Panc1 (cell line): ENCODE measurements at regions not wholly inside any gene's neighbourhood (a gene's known extent, or its start where the extent isn't known, plus 50 kb on each side); places are given as distances from the start of the nearest gene placed in this dataset.
"Not testable (repeated sequence)": the region's sequence is repeated elsewhere in the genome, so short reads cannot be mapped to it uniquely, and the experiment has no call there.

Experiments used
- ATAC-seq: fragments of 200-7000 bp; cut with Tn5 transposase; 2 replicates; pipeline ENCODE4 v1.9.1; 2020; ENCODE audit warnings: mild to moderate bottlenecking, moderate library complexity
- BruUV-seq: library from RNA; stranded (reverse); fragments of 400-500 nt; replicated peaks from 2 replicates; lab custom pipeline; 2021; lab: Mats Ljungman, UMichigan
- CTCF ChIA-PET: fragments of 300-600 bp; sonication (Branson Sonifier 250); formaldehyde crosslinking; loops from one replicate; lab custom pipeline; 2022; ENCODE audit warnings: antibody characterized with exemption; lab: Charles Lee
- POLR2A ChIA-PET: fragments of 300-600 bp; sonication (Branson Sonifier 250); formaldehyde crosslinking; loops from one replicate; lab custom pipeline; 2022; ENCODE audit warnings: antibody characterized with exemption; lab: Charles Lee
- DNase-seq: peaks from one replicate; pipeline ENCODE4 v3.0.0-alpha.2; 2010; ENCODE audit warnings: low read depth, low spot score
- H3K27ac ChIP-seq: 2 replicates; pipeline ENCODE4 v1.5.1; 2011; ENCODE audit warnings: mild to moderate bottlenecking, low read length, inconsistent platforms
- H3K27me3 ChIP-seq: fragments of 200-500 bp; sonication (Bioruptor generic); 2 replicates; pipeline ENCODE4 v1.6.0; 2014; ENCODE audit warnings: low read length, inconsistent platforms; ENCODE audit not compliant: control insufficient read depth, insufficient read depth
- H3K36me3 ChIP-seq: fragments of 200-500 bp; sonication (Bioruptor generic); 2 replicates; pipeline ENCODE4 v1.5.1; 2014; ENCODE audit warnings: inconsistent platforms, mild to moderate bottlenecking, low read length, moderate library complexity; ENCODE audit not compliant: control insufficient read depth, insufficient read depth
- H3K4me1 ChIP-seq: 2 replicates; pipeline ENCODE4 v1.5.1; 2011; ENCODE audit warnings: inconsistent platforms, mild to moderate bottlenecking, low read length, moderate library complexity; ENCODE audit not compliant: control insufficient read depth, insufficient read depth
- H3K4me3 ChIP-seq, 2 experiments: 2 replicates each; pipeline ENCODE4 v1.5.1; 2011 to 2012; ENCODE audit warnings: low read depth in 2 of 2, low read length in 2 of 2, mild to moderate bottlenecking in 2 of 2, inconsistent platforms in 1 of 2, moderate library complexity in 1 of 2
- H3K9me3 ChIP-seq: fragments of 200-500 bp; sonication (Bioruptor generic); 2 replicates; pipeline ENCODE4 v1.5.1; 2014; ENCODE audit warnings: low read depth, mild to moderate bottlenecking, inconsistent platforms, low read length, moderate library complexity; ENCODE audit not compliant: control insufficient read depth, insufficient read depth
- POLR2AphosphoS5 ChIP-seq: IDR thresholded peaks from 2 replicates; pipeline ENCODE4 v1.6.1; 2012; ENCODE audit warnings: mild to moderate bottlenecking, low read depth, low read length, moderate library complexity
- SIN3A ChIP-seq: IDR thresholded peaks from 2 replicates; pipeline ENCODE4 v1.6.1; 2012; ENCODE audit warnings: low read depth, mild to moderate bottlenecking, low read length, moderate library complexity, borderline replicate concordance; ENCODE audit not compliant: insufficient read depth
- TCF7L2 ChIP-seq: IDR thresholded peaks from 2 replicates; pipeline ENCODE4 v1.6.1; 2011; ENCODE audit warnings: mild to moderate bottlenecking, low read depth, low read length, inconsistent platforms
- in situ Hi-C: cut with HindIII; loops from 2 replicates; pipeline ENCODE4 v1.10.0; 2016; ENCODE audit warnings: low sequenced_read_pairs, low pct_unique_long_range_greater_than_20kb
- intact Hi-C: fragments of 100-400 bp; cut with micrococcal nuclease; formaldehyde crosslinking; loops from one replicate; pipeline ENCODE4 v1.10.0; 2022; ENCODE audit not compliant: unreplicated experiment
- TF ChIP-seq, protein P1 (sequence below): fragments of 450-650 bp; IDR thresholded peaks from 2 replicates; pipeline ENCODE4 v1.5.1; 2017; ENCODE audit warnings: mild to moderate bottlenecking
- TF ChIP-seq, protein P2 (sequence below), 2 experiments: IDR thresholded peaks; 2 replicates each; pipeline ENCODE4 v1.6.1; 2011 to 2012; ENCODE audit warnings: low read depth in 2 of 2, control low read depth in 1 of 2, low read length in 1 of 2, mild to moderate bottlenecking in 1 of 2, moderate library complexity in 1 of 2; ENCODE audit not compliant: insufficient read depth in 1 of 2

DNA sequence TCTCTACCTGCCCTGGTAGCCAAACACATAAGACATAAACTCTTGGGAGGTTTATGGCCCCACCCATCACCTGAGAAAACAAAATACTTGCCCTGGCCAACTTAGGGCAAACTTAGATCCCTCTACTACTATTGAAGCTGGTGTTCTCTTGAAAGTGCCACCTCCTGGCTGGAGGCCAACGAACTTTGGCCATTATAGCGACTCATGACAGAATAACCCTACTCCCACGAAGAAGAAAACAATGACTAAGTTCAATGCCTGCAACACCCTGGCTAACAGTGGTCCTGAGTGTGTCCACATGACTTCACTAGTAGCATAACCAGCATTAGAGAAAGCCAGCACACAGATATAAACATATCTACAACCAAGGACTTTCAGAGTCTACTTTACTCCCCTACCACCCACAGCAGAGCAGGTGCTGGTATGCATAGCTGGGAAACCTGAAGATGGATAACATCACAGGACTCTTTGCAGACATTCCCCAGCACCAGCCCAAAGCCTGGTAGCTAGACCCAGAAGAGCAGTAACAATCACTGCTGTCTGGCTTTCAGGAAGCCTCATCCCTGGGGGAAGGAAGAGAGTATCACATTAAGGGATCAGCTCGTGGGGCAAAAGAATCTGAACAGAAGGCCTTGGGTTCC lies 81.0 kb downstream of the SLC30A10 start:
- no peak for ATAC-seq
- CTCF ChIA-PET: no interaction called here

DNA sequence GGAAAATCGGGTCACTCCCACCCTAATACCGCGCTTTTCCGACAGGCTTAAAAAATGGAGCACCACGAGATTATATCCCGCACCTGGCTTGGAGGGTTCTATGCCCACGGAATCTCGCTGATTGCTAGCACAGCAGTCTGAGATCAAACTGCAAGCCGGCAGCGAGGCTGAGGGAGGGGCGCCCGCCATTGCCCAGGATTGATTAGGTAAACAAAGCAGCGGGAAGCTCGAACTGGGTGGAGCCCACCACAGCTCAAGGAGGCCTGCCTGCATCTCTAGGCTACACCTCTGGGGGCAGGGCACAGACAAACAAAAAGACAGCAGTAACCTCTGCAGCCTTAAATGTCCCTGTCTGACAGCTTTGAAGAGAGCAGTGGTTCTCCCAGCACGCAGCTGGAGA lies 88.8 kb downstream of the SLC30A10 start:
- H3K4me1 ChIP-seq, H3K27ac ChIP-seq, H3K36me3 ChIP-seq, in situ Hi-C loops, ATAC-seq, POLR2A ChIA-PET, BruUV-seq, DNase-seq, H3K9me3 ChIP-seq: not testable (repeated sequence)
- CTCF ChIA-PET: interaction anchor here (0.6 kb wide), 1 partner anchor 369 kb away, joined by 3 read pairs; no protein-coding TSS in a partner anchor
- peak overlapping the region; percentile 12 to 35 for H3K4me3 ChIP-seq
- intact Hi-C loops: loop anchor here (10.0 kb wide), 1 partner anchor 115 kb away; no protein-coding TSS in a partner anchor
- H3K27me3 ChIP-seq: peaks cover 19% of the 10 kb centered on the region

More for the DNA sequence above, 81.0 kb downstream of the SLC30A10 start:
- Histone ChIP-seq H3K27me3 (no peaks in the 10 kb centered on the region), H3K27ac (no peak overlapping the region), H3K36me3 (no peaks in the 10 kb centered on the region), H3K9me3 (no peaks in the 10 kb centered on the region), H3K4me1 (no peaks in the 10 kb centered on the region), H3K4me3 (no peak overlapping the region)
- in situ Hi-C loops: no loop called here
- no TSS peak for BruUV-seq
- intact Hi-C loops: no loop called here
- POLR2A ChIA-PET: no interaction called here
- no peak for DNase-seq
- no peak for TF ChIP-seq POLR2AphosphoS5
- no peak for TF ChIP-seq SIN3A
- TF ChIP-seq TCF7L2: no peak
- TF ChIP-seq, protein P1, sequence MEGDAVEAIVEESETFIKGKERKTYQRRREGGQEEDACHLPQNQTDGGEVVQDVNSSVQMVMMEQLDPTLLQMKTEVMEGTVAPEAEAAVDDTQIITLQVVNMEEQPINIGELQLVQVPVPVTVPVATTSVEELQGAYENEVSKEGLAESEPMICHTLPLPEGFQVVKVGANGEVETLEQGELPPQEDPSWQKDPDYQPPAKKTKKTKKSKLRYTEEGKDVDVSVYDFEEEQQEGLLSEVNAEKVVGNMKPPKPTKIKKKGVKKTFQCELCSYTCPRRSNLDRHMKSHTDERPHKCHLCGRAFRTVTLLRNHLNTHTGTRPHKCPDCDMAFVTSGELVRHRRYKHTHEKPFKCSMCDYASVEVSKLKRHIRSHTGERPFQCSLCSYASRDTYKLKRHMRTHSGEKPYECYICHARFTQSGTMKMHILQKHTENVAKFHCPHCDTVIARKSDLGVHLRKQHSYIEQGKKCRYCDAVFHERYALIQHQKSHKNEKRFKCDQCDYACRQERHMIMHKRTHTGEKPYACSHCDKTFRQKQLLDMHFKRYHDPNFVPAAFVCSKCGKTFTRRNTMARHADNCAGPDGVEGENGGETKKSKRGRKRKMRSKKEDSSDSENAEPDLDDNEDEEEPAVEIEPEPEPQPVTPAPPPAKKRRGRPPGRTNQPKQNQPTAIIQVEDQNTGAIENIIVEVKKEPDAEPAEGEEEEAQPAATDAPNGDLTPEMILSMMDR: no peak
- TF ChIP-seq, protein P2, sequence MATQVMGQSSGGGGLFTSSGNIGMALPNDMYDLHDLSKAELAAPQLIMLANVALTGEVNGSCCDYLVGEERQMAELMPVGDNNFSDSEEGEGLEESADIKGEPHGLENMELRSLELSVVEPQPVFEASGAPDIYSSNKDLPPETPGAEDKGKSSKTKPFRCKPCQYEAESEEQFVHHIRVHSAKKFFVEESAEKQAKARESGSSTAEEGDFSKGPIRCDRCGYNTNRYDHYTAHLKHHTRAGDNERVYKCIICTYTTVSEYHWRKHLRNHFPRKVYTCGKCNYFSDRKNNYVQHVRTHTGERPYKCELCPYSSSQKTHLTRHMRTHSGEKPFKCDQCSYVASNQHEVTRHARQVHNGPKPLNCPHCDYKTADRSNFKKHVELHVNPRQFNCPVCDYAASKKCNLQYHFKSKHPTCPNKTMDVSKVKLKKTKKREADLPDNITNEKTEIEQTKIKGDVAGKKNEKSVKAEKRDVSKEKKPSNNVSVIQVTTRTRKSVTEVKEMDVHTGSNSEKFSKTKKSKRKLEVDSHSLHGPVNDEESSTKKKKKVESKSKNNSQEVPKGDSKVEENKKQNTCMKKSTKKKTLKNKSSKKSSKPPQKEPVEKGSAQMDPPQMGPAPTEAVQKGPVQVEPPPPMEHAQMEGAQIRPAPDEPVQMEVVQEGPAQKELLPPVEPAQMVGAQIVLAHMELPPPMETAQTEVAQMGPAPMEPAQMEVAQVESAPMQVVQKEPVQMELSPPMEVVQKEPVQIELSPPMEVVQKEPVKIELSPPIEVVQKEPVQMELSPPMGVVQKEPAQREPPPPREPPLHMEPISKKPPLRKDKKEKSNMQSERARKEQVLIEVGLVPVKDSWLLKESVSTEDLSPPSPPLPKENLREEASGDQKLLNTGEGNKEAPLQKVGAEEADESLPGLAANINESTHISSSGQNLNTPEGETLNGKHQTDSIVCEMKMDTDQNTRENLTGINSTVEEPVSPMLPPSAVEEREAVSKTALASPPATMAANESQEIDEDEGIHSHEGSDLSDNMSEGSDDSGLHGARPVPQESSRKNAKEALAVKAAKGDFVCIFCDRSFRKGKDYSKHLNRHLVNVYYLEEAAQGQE (IDR thresholded peaks at IDR 0.05; ENCODE audit: insufficient read depth in 1 of 2, low read depth in 2 of 2, low read length in 1 of 2): no peak

DNA sequence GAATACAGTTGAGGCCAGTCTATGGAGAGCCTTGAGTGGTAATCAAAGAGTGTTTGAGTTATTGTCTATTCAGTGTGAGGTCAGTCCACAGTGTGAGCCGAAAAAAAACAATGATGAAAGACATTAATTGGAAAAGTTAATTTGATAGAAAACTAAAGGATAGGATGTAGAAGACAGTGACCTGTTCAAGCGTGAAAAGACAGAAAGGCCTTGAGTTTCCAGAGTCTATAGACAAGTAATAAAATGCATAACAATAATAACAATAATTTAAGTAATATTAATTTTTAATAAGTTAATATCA lies 90.4 kb downstream of the SLC30A10 start:
- intact Hi-C loops (loop anchor here (10.0 kb wide), 1 partner anchor 117 kb away; no protein-coding TSS in a partner anchor), in situ Hi-C loops (no loop called here)
- ChIA-PET POLR2A (no interaction called here), CTCF (no interaction called here)
- no TSS peak for BruUV-seq
- H3K4me3 ChIP-seq: no peak overlapping the region
- no peaks in the 10 kb centered on the region for H3K9me3 ChIP-seq
- peaks cover 23% of the 10 kb centered on the region for H3K27me3 ChIP-seq
- no peaks in the 10 kb centered on the region for H3K4me1 ChIP-seq
- H3K36me3 ChIP-seq: no peaks in the 10 kb centered on the region
- ATAC-seq (no peak; the same call in 1 of the 2 replicates), DNase-seq (no peak)
- no peak overlapping the region for H3K27ac ChIP-seq
- no peak for TF ChIP-seq SIN3A
- TF ChIP-seq, protein P1: peak; percentile 33
- no peak for TF ChIP-seq POLR2AphosphoS5
